ENCODE measurements at regions not wholly inside any gene's neighbourhood (a gene's known extent, or its start where the extent isn't known, plus 50 kb on each side); places are given as distances from the start of the nearest gene placed in this dataset.

DNA sequence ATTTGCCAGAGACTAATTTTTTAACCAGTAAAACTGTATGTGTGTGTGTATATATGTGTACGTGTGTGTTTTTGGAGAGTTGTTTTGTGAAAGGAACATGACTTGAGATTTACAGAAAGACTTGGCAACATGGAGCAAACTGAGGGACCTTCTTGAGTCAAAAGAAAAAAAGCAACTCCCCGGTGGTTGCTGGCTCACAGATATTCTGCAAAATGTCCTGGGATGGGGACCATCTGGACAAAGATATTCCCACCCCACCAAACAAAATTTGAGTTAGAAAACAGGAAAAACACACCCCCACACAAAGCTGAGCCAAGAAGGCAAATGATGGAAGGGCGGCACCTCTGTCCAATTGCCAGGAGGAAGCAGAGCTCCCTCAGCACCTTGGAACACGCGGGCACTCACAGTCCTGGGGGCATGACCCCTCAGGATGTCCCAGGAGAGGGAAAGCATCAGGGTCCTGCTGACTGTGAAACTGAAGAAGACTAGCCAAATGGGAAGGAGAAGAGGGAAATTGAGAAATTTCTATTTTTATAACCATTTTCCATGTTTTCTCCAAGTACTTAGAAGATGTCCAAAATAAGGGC lies 290.2 kb upstream of the ACVR2A start:
- TF ChIP-seq, protein P1, sequence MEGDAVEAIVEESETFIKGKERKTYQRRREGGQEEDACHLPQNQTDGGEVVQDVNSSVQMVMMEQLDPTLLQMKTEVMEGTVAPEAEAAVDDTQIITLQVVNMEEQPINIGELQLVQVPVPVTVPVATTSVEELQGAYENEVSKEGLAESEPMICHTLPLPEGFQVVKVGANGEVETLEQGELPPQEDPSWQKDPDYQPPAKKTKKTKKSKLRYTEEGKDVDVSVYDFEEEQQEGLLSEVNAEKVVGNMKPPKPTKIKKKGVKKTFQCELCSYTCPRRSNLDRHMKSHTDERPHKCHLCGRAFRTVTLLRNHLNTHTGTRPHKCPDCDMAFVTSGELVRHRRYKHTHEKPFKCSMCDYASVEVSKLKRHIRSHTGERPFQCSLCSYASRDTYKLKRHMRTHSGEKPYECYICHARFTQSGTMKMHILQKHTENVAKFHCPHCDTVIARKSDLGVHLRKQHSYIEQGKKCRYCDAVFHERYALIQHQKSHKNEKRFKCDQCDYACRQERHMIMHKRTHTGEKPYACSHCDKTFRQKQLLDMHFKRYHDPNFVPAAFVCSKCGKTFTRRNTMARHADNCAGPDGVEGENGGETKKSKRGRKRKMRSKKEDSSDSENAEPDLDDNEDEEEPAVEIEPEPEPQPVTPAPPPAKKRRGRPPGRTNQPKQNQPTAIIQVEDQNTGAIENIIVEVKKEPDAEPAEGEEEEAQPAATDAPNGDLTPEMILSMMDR (conservative IDR thresholded peaks at IDR 0.05; ENCODE audit: low read depth, low read length), result no peak
- TF ChIP-seq EZH2 (IDR thresholded peaks at IDR 0.05; ENCODE audit: borderline replicate concordance, low read depth, low read length, poor library complexity, severe bottlenecking), result no peak
